HCT116 (cell line): ENCODE measurements at regions not wholly inside any gene's neighbourhood (a gene's known extent, or its start where the extent isn't known, plus 50 kb on each side); places are given as distances from the start of the nearest gene placed in this dataset.

ENCODE experiments used
- ATAC-seq: fragments of 200-7000 bp; cut with Tn5 transposase; 2 replicates; pipeline ENCODE4 v1.9.1; 2020; ENCODE audit warnings: mild to moderate bottlenecking, moderate library complexity
- BruUV-seq: library from RNA; stranded (reverse); fragments of 400-500 nt; replicated peaks from 2 replicates; lab custom pipeline; 2021; lab: Mats Ljungman, UMichigan
- CTCF ChIA-PET: fragments of 300-600 bp; sonication (Branson Sonifier 250); formaldehyde crosslinking; loops from one replicate; lab custom pipeline; 2021; ENCODE audit warnings: antibody characterized with exemption; lab: Charles Lee
- POLR2A ChIA-PET: fragments of 300-600, 350-600 bp; sonication (Branson Sonifier 250); formaldehyde crosslinking; loops from one replicate; lab custom pipeline; 2021; ENCODE audit warnings: antibody characterized with exemption; lab: Charles Lee
- RAD21 ChIA-PET, 2 experiments: fragments of 300-600 bp; sonication (Branson Sonifier 250); formaldehyde crosslinking; loops; one replicate each; lab custom pipeline; 2023; ENCODE audit warnings: low total read pairs in 2 of 2; ENCODE audit not compliant: uncharacterized antibody in 2 of 2, unreplicated experiment in 2 of 2, low non-redundant PET in 1 of 2; lab: Charles Lee
- DNase-seq: peaks from one replicate; pipeline ENCODE4 v3.0.0-alpha.2; 2010; ENCODE audit warnings: low read depth, low spot score
- H2AFZ ChIP-seq: fragments of 200-600 bp; shearing (Covaris generic), sonication (generic); 2 replicates; pipeline ENCODE4 v1.6.1; 2017; ENCODE audit warnings: low read depth, mixed run types, mixed read lengths, antibody characterized with exemption, low read length; ENCODE audit not compliant: poor library complexity, severe bottlenecking
- H3K27ac ChIP-seq: 2 replicates; pipeline ENCODE4 v1.5.1; 2012; ENCODE audit warnings: low read depth, low read length
- H3K27me3 ChIP-seq: fragments of 200-600 bp; sonication (generic); 2 replicates; pipeline ENCODE4 v1.6.1; 2016; ENCODE audit warnings: mixed run types, low read length, mixed read lengths; ENCODE audit not compliant: insufficient read depth
- H3K36me3 ChIP-seq, 2 experiments: fragments of 200-500 bp in 1 of 2; fragments of 200-600 bp in 1 of 2; sonication (Bioruptor generic) in 1 of 2; sonication (generic) in 1 of 2; 2 replicates each; pipeline versions ENCODE4 v1.5.1 to v1.6.1; 2014 to 2016; ENCODE audit warnings: low read length in 2 of 2, inconsistent platforms in 1 of 2, mixed read lengths in 1 of 2, mixed run types in 1 of 2; ENCODE audit not compliant: insufficient read depth in 2 of 2, control insufficient read depth in 1 of 2
- H3K4me1 ChIP-seq, 2 experiments: fragments of 200-600 bp in 1 of 2; sonication (generic) in 1 of 2; 2 replicates each; pipeline versions ENCODE4 v1.5.1 to v1.6.1; 2012 to 2017; ENCODE audit warnings: low read length in 2 of 2, inconsistent platforms in 1 of 2, mild to moderate bottlenecking in 1 of 2, mixed read lengths in 1 of 2, mixed run types in 1 of 2, moderate library complexity in 1 of 2; ENCODE audit not compliant: insufficient read depth in 2 of 2, control insufficient read depth in 1 of 2
- H3K4me2 ChIP-seq: fragments of 200-600 bp; sonication (generic); 2 replicates; pipeline ENCODE4 v1.6.1; 2017; ENCODE audit warnings: mixed run types, low read length, mixed read lengths
- H3K4me3 ChIP-seq, 2 experiments: fragments of 200-600 bp in 1 of 2; sonication (generic) in 1 of 2; replicated peaks in 1 of 2; 2 replicates each; pipeline ENCODE4 v1.5.1; 2011 to 2016; ENCODE audit warnings: low read length in 2 of 2, control low read depth in 1 of 2, low read depth in 1 of 2, mild to moderate bottlenecking in 1 of 2, mixed read lengths in 1 of 2, mixed run types in 1 of 2
- H3K79me2 ChIP-seq: fragments of 200-600 bp; sonication (generic); 2 replicates; pipeline ENCODE4 v1.6.1; 2017; ENCODE audit warnings: mild to moderate bottlenecking, mixed run types, low read length, moderate library complexity, mixed read lengths; ENCODE audit not compliant: insufficient read depth
- H3K9ac ChIP-seq: fragments of 200-600 bp; sonication (generic); 2 replicates; pipeline ENCODE4 v1.6.1; 2016; ENCODE audit warnings: low read length, mixed read lengths
- H3K9me2 ChIP-seq: fragments of 200-600 bp; sonication (generic), shearing (Covaris generic); 2 replicates; pipeline ENCODE4 v1.6.1; 2017; ENCODE audit warnings: mixed run types, mild to moderate bottlenecking, moderate library complexity; ENCODE audit not compliant: insufficient read depth
- H3K9me3 ChIP-seq, 2 experiments: fragments of 200-500 bp in 1 of 2; fragments of 200-600 bp in 1 of 2; sonication (Bioruptor generic) in 1 of 2; sonication (generic) in 1 of 2; 2 replicates each; pipeline ENCODE4 v1.6.1; 2014 to 2017; ENCODE audit warnings: low read length in 2 of 2, mixed read lengths in 2 of 2, inconsistent platforms in 1 of 2, low read depth in 1 of 2, mild to moderate bottlenecking in 1 of 2, mixed run types in 1 of 2, moderate library complexity in 1 of 2; ENCODE audit not compliant: control insufficient read depth in 1 of 2, insufficient read depth in 1 of 2
- H4K20me1 ChIP-seq: fragments of 200-600 bp; sonication (generic), shearing (Covaris generic); 2 replicates; pipeline ENCODE4 v1.6.1; 2017; ENCODE audit warnings: mixed run types, mild to moderate bottlenecking, moderate library complexity; ENCODE audit not compliant: insufficient read depth
- CEBPB ChIP-seq: IDR thresholded peaks from 2 replicates; pipeline ENCODE4 v1.6.1; 2012; ENCODE audit warnings: low read depth
- CTCF ChIP-seq, 3 experiments: fragments of 200-600 bp in 1 of 3; sonication (generic) in 1 of 3; IDR thresholded peaks in 2 of 3; conservative IDR thresholded peaks in 1 of 3; 2 replicates each; pipeline ENCODE4 v1.5.1; 2012 to 2017; ENCODE audit warnings: low read depth in 2 of 3, low read length in 2 of 3, antibody characterized with exemption in 1 of 3, borderline replicate concordance in 1 of 3, control low read depth in 1 of 3, mild to moderate bottlenecking in 1 of 3, mixed read lengths in 1 of 3, mixed run types in 1 of 3, moderate library complexity in 1 of 3; ENCODE audit not compliant: insufficient read depth in 1 of 3
- FOSL1 ChIP-seq: IDR thresholded peaks from 2 replicates; pipeline ENCODE4 v1.6.1; 2012; ENCODE audit warnings: low read depth
- JUND ChIP-seq: IDR thresholded peaks from 2 replicates; pipeline ENCODE4 v1.6.1; 2012
- REST ChIP-seq: IDR thresholded peaks from 2 replicates; pipeline ENCODE4 v1.6.1; 2012; ENCODE audit warnings: low read depth
- SIN3A ChIP-seq: IDR thresholded peaks from 2 replicates; pipeline ENCODE4 v1.6.1; 2012; ENCODE audit warnings: low read depth
- SRF ChIP-seq: IDR thresholded peaks from 2 replicates; pipeline ENCODE4 v1.6.1; 2012; ENCODE audit warnings: low read depth
- TCF7L2 ChIP-seq: IDR thresholded peaks from 2 replicates; pipeline ENCODE4 v1.7.0; 2011; ENCODE audit warnings: borderline replicate concordance, inconsistent platforms; ENCODE audit not compliant: insufficient read depth, insufficient read length; ENCODE audit errors: extremely low read depth
- ZFX ChIP-seq: fragments of 450-650 bp; IDR thresholded peaks from 2 replicates; pipeline ENCODE4 v1.6.1; 2017
- intact Hi-C: fragments of 100-400 bp; cut with micrococcal nuclease; formaldehyde crosslinking; loops from 2 replicates; pipeline ENCODE4 v1.10.0; 2022
- TF ChIP-seq, protein P1 (sequence below): IDR thresholded peaks from 2 replicates; pipeline ENCODE4 v1.6.1; 2012

- no peak for ATAC-seq
Measured at GRCh38 chr3:59654123-59654479, 604.3 kb upstream of the CFAP20DC start.

More at GRCh38 chr3:59654123-59654479, 604.3 kb upstream of the CFAP20DC start:
- no peaks in the 10 kb centered on the region for H3K79me2 ChIP-seq
- H3K36me3 ChIP-seq: no peaks in the 10 kb centered on the region
- no TSS peak for BruUV-seq
- DNase-seq: no peak
- H3K9me2 ChIP-seq: no peaks in the 10 kb centered on the region
- no peak overlapping the region for H3K4me3 ChIP-seq
- no peaks in the 10 kb centered on the region for H3K4me1 ChIP-seq
- no peaks in the 10 kb centered on the region for H3K9me3 ChIP-seq
- no peak overlapping the region for H3K4me2 ChIP-seq
- intact Hi-C loops: no loop called here
- CTCF ChIA-PET: no interaction called here
- no peak overlapping the region for H3K9ac ChIP-seq
- H3K27me3 ChIP-seq: peaks cover 11% of the 10 kb centered on the region; the same call in 1 of the 2 replicates
- no peaks in the 10 kb centered on the region for H4K20me1 ChIP-seq
- RAD21 ChIA-PET: no interaction called here
- no peak overlapping the region for H2AFZ ChIP-seq
- TF ChIP-seq JUND (no peak), SIN3A (no peak), CTCF (IDR thresholded peaks at IDR 0.05 in 2 of 3, conservative IDR thresholded peaks at IDR 0.05 in 1 of 3; ENCODE audit: borderline replicate concordance in 1 of 3, insufficient read depth in 1 of 3, low read depth in 2 of 3, low read length in 2 of 3) (no peak), TCF7L2 (no peak), CEBPB (no peak), REST (no peak), FOSL1 (no peak), SRF (no peak), ZFX (no peak)
- TF ChIP-seq, protein P1, sequence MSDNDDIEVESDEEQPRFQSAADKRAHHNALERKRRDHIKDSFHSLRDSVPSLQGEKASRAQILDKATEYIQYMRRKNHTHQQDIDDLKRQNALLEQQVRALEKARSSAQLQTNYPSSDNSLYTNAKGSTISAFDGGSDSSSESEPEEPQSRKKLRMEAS: no peak
- TF ChIP-seq, all 23 proteins: peak for 0
- POLR2A ChIA-PET: no interaction called here
- no peak overlapping the region for H3K27ac ChIP-seq
